Inflammatory macrophage treated with lipopolysaccharide for 4 hours (primary cell): ENCODE measurements at regions not wholly inside any gene's neighbourhood (a gene's known extent, or its start where the extent isn't known, plus 50 kb on each side); places are given as distances from the start of the nearest gene placed in this dataset.

Experiments used
- DNase-seq: peaks from one replicate; pipeline ENCODE4 v3.0.0-alpha.2; 2020

- no peak for DNase-seq
Measured at GRCh38 chr20:53713328-53714056, 119.9 kb upstream of the ZNF217 start.

GRCh38 chr20:53712212-53712977, 118.8 kb upstream of the ZNF217 start:
- DNase-seq: no peak

- no peak for DNase-seq
Measured at GRCh38 chr20:53711333-53712211, 117.9 kb upstream of the ZNF217 start.

GRCh38 chr20:53708129-53708968, 114.7 kb upstream of the ZNF217 start:
- peak; percentile 73 for DNase-seq

- DNase-seq: peak; percentile 91
Measured at GRCh38 chr20:53707371-53708055, 113.9 kb upstream of the ZNF217 start.

GRCh38 chr20:53706466-53707370, 113.1 kb upstream of the ZNF217 start:
- DNase-seq: no peak

- DNase-seq: no peak
Measured at GRCh38 chr20:53706008-53706465, 112.4 kb upstream of the ZNF217 start.

GRCh38 chr20:53702617-53703016, 109.0 kb upstream of the ZNF217 start:
- DNase-seq: no peak

- peak; percentile 39 for DNase-seq
Measured at GRCh38 chr20:53699906-53700305, 106.3 kb upstream of the ZNF217 start.

GRCh38 chr20:53699085-53699674, 105.5 kb upstream of the ZNF217 start:
- DNase-seq: no peak

GRCh38 chr20:53698371-53698978, 104.8 kb upstream of the ZNF217 start:
- peak; percentile 82 for DNase-seq

GRCh38 chr20:53695797-53696527, 102.3 kb upstream of the ZNF217 start:
- no peak for DNase-seq

- DNase-seq: peak; percentile 36
Measured at GRCh38 chr20:53693262-53693871, 99.7 kb upstream of the ZNF217 start.

GRCh38 chr20:53692465-53693067, 98.9 kb upstream of the ZNF217 start:
- peak; percentile 84 for DNase-seq

GRCh38 chr20:53691811-53692192, 98.2 kb upstream of the ZNF217 start:
- no peak for DNase-seq

GRCh38 chr20:53691060-53691810, 97.6 kb upstream of the ZNF217 start:
- DNase-seq: no peak

GRCh38 chr20:53688085-53688484, 94.4 kb upstream of the ZNF217 start:
- no peak for DNase-seq
